NCI-H526 (cell line): ENCODE measurements at regions not wholly inside any gene's neighbourhood (a gene's known extent, or its start where the extent isn't known, plus 50 kb on each side); places are given as distances from the start of the nearest gene placed in this dataset.
"Not testable (repeated sequence)": the region's sequence is repeated elsewhere in the genome, so short reads cannot be mapped to it uniquely, and the experiment has no call there.

Experiments used
- DNase-seq, 2 experiments: peaks; one replicate each; lab custom pipeline; 2025; lab: John Stamatoyannopoulos, UW

DNA sequence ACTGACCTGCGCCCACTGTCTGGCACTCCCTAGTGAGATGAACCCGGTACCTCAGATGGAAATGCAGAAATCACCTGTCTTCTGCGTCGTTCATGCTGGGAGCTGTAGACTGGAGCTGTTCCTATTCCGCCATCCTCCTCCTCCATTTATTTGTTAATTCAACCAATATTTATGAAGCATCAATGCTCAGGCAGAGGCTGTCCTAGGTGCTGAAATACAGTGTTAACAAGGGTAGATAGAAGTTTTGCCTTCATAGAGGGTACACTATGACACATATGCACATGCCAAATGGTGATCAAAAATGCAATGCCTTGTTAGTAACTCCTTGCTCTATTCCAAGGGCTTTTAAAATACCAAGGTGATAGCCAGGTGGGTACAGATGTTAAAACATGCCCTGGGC lies 166.0 kb upstream of the CCL2 start:
- DNase-seq, result not testable (repeated sequence)

DNA sequence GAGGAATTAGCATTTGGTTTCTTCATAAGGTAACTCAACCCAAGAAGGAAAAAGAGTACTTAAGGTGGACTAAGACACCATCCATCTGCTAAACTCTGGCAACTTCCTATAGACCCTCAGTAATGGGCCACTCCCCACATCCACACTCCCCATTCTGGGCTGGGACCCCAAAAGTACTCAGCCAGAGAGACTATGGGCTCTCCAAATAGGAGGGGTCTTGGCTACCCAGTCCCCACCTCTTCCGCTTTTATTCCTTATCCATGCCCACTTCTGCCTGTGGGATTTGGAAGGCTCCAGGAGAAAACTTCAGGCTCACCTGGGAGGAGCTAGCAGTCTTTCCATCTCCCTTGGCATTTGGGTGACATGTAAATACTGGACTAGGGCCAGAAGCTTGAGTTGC lies 164.5 kb upstream of the CCL2 start:
- no peak for DNase-seq

DNA sequence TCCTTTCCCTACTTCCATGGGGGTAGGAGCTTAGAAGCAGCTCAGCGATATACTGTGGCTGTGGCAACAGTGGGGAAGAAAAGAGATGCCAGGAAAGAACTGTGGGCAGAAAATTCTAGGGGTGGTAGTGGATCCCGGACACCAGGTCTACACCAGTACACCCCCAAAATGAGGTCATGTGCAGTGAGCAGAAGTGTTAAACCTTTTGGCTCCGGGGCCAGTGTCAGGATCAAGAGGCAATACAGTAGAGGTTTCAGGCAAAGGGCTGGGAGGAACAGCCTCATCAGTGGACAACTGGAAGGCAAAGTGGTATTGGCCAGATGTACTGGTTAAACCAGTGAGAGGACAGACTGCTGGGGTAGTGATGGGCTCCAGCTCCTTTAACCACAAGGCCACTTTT lies 163.1 kb upstream of the CCL2 start:
- DNase-seq, result no peak

DNA sequence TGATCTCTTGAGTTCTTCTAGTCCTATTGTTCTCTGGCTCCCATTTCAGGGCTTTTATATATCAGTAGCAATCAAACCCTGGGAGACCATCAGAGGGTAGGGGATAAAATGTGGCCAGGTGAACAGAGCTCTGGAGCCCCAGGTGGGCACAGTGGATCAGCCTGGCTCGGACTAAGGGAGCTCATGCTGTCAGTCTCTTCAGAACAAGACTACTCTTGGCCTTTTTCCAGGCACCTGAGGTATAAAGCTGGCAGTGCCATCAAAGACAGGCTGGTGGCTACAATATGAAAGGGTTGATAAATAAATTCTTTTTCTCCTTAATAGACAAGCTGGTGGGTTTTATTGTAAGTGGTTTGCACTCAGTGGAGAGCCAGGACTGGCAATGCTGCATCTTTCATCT lies 160.0 kb upstream of the CCL2 start:
- no peak for DNase-seq

DNA sequence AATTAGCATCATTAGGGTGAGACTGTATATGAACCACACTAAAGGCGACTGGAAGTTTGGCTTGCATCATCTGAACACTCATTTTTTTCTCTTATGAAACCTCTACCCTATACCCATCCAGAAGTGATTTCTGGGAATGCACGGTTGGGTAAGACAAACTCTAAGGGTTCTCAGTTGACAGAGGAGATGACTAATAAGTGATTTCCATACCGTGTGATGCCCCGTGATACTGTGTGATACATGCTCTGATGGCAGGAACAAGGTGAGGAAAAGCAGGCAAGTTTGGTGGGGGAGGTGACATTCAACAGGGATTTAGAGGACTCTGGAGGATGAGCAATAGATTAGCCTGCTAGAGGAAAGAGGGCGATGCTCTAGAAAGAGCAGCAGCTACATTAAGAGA lies 156.4 kb upstream of the CCL2 start:
- no peak for DNase-seq

DNA sequence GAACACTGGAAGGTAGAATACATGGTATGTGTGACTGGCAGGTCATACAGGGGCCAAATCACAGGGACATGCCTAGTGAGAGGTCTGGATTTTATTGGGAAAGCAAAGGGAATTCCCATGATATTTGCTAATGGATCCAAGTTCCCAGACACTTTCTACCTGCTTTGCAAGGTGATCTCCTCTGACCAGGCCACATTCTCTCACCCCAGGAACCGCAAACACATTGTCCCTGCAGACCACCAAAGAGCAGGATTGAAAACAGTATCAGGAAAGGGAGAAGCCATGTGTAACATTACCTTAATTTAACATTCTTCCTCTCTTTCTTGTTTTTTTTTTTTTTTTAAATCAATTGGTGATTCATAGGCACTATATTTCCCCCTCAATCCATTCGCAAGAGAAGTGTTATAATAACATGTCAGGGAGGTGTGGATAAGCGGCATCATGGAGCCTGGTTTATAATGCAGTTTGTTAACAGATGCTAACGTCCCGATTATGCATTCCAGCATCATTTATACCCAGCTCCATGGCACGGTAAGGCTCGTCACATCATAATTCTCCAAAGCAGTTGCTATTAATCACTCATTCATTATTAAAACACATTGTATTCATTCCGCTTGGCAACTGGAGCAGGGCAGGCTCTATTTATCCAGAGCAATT lies 155.1 kb upstream of the CCL2 start:
- DNase-seq, result no peak

DNA sequence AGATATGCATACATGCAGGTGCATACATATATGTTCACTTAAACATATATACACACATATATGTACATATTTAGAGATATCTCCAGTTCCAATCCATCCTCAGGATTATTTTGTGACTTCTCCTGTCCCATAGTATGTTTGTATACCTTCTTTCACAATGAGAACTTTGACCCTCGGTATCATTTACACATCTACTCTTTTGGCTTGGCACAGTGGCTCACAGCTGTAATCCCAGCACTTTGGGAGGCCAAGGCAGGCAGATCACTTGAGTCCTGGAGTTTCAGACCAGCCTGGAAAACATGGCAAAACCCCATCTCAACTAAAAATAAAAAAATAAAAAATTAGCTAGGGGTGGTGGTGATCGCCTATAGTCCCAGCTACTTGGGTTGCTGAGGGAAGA lies 148.1 kb upstream of the CCL2 start:
- no peak for DNase-seq

DNA sequence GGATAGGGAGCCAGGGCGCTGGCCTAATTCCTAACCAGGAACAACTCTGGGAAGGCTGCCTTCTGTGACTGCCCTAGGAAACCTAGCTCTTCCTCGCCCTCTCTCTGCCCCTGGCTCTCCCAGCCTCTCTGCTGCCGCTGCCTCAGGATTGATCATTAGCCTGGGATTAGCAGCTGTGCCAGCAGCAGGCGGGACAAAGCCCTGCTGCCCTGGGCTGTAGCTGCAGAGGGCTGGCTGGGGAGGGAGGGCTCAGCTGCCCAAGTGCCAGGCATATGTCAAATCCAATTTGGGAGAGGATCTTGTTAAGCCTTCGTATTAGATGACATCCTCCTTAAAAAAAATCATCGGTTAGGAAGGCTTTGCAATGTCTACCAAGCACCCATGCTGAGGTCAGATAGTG lies 144.8 kb upstream of the CCL2 start:
- no peak for DNase-seq

DNA sequence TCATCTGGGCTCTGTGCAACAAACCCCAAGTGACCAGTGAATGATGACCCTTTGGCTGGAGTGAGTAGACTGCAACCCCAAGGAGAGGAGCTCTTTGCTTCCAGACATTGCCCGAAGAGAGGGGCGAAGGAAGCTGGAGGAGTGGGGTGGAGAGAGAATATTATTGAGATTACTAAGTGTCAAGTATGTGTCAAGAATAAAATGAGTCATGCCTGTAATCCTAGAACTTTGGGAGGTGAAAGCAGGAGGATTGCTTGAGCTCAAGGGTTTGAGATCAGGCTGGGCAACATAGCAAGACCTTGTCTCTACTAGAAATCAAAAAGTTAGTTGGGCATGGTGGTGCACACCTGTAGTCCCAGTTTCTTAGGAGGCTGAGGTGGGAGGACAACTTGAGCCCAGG lies 142.0 kb upstream of the CCL2 start:
- no peak for DNase-seq

DNA sequence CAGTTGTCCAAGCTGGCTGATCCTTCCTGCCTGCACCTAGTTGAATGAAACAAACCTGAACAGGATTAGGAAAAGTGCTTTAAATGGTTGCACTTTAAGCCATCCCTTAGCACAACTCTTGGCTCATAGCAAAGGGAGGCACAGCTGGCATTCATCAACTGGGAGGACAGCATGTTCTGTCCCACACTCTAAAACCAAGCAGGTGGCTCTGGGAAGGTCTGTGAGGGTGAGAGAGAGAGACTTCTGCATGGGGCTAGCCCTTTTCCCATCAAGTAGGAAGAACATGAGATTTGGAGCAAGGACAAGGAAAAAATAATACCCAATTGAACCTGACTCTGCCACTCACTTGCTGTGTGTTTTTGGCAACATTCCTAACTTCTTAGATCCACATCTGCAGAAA lies 140.9 kb upstream of the CCL2 start:
- DNase-seq, result no peak

DNA sequence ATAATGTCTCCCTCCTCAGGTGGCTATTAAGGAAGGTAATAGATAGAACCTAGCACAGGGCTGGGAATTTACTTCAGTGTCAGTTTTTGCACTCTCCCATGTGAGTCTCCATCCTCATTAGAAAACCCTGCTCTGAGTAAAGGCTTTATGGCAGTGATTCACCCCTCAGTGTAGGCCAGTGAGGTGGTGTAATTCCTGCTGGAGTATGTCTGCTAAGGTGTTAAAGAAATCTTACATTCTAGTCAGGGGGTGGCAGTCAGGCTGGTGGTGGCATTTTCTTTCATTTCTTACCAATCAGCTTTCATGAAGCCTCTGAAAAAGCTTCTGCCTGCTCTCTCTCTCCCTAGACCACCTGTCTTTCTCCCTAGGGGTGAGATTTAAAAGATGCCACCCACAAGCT lies 138.8 kb upstream of the CCL2 start:
- no peak for DNase-seq

DNA sequence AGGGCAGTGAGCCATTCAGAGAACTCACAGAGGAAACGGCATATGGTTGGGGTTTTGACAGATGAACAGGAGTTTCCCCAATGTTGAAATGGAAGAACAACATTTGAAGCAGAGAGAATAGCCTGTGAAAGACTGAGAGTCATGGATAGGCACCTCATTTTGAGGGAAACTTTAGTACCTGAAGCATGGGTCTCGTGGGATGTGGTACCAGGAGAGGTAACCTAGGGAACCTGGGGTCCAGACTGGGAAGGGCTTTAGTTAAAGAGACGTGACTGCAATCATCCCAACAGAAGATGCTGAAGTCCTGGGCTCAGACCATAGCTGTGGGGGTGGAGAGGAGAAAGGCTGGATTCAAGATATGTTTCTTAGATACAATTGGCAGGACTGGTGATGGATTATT lies 137.8 kb upstream of the CCL2 start:
- DNase-seq, result no peak

DNA sequence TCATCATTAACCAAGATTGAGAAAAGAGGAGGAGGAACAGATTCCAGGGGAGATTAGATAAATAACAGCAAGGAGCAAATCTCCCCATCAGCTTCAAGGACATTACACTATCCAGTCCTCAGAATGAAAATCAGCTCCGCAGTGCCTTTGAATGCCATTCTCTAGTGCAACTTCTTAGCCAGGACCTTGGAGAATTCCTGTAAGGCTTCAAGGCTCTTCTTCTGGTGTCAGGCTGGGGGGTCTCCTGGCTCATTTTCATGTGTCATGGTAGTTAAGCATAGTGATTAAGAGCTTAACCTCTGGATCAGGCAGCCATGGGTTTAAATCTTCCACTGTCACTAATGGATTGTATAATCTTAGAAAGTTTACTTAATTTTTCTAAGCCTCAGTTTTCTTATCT lies 137.3 kb upstream of the CCL2 start:
- DNase-seq, result no peak

DNA sequence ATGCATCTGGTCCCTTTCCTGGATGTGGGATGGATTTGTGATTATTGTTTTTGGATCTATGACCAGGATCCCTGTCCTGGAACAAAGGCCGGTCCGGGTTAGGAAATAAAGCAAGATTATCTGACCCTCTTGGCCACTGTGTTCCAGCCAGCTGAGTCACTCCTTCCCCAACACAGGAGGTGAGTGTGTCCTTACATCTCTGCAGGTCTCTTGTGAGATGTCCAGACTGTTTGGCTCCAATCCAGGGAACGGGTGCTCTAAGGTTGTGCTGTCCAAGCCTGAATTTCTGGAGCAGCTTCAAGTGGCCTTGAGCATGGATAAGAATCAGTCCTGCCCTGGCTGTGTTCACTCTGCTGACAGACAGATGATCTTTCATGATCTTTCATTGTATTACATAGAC lies 136.5 kb upstream of the CCL2 start:
- DNase-seq, result no peak

DNA sequence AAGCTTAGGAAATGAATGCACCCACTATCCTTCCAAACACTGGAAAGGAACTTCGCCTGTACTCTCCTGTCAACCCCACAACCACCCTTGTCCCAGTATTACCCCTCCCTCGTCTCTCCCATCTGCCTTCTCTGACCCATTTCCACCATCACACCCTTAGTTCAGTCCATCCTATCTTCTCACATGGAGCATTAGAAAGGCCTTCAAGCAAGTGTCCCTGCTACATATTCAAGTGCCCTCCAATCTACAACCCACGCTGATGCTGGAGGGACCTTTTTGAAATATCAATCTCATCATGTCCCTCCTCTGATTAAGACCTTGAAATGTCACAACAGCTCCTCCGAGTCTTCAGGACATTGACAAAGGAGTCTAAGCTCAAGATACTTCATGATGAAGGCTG lies 133.8 kb upstream of the CCL2 start:
- no peak for DNase-seq

DNA sequence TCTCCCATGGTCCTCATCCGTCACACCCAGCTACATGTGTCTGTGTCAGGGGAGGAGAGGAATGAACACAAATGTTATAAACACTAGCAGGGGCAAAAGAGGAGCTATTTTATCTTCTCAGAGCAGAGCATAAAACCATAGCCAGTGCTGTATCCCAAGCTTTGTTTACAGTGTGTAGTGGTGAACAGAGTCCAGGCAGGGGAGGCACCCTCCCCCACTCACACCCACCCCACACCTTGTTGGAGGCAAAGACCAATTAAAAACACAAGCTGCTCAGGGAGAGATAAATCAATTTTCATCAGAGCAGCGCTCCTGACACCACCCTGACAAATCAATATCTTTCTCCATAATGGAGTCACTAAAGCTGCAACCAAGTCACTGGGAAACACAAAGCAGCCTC lies 132.6 kb upstream of the CCL2 start:
- DNase-seq, result no peak

DNA sequence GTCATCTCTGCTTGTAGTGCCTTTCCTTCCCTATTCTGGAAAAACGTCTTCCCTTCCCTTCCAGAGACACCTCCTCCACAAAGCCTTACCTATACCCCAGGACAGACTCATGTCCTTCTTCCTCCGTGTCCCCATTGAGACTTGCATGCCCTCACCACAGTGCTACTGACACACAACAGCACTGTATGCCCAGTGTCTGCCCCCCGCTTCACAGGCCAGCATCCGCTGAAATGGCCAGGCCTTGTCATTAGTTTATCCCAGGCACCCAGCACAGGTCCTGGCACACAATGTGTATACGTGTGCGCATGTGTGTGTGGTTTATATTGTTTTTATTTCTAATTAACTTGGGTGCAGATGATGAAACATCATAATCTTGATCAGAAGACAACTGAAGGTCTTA lies 130.1 kb upstream of the CCL2 start:
- no peak for DNase-seq

DNA sequence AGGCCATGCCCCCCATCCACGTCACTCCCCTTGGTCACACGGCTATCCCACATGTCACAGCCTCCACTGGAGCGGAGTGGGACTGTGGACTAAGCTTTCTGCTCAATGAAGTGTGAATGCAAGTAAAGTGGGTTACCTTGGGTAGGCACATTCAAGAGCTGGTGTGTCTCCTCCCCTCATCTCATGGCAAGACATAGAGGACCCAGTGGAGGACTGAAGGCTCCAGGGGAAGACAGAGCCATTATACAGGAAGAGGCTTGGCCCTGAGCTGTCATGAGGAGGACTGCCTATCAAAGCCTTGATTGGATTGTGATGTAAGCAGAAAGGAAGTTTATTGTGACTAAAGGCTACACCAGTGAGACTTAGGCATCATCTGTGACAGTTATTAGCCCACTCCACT lies 129.2 kb upstream of the CCL2 start:
- DNase-seq, result no peak

DNA sequence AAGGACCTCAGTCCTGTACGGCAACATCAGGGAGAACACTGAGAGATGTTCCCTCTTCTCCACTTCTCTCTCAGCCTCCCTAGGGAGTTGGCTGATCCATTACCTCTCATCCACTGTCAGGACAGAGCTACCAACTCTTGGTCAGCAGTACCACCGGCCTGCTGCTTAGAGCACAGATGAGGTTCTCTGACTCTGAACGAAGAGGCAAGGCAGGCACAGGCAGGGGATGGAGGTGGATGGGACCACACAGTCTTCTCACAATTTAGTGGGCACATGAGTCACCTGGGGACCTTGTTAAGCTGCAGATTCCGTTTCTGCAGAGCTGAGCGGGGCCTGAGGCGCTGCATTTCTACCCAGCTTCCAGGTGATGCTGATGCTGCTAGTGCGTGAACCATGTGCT lies 128.6 kb upstream of the CCL2 start:
- no peak for DNase-seq

DNA sequence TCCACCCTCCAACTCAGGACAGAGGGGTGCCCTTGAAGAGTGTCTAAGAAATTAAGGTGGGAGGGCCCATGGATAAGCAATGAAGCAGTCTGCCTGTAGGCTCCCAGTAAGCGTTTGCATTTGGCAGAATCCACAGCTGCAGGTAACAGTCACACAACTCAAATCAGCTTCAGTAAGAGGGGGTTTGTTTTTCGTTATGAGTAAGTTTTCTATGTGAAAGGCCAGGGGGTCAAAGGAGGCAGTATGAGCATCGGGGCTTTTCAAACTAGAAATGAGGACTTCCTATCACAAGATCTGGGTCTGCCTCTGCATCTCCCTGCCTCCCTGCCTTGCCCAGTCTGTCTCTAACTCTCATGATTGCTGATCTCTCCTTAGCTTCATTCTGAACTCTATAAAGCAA lies 128.1 kb upstream of the CCL2 start:
- DNase-seq, result no peak

DNA sequence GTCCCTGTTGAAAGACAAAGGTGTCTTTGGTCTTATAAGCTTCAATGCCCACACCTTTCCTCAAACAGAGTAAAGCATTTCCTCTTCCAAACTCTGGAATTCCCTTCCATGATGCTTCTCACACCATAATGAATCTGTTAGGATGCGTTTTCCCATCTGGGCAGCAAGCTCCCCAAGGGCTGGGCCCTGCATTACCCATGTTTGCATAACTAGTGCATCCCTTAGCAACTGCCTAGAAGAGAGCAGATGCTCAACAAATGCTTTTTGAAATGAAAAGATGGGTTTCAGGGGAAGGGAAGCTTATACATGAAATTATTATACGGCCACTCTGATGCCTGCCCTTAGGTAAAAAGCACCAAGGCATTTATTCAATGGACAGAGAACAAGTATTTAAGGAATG lies 124.5 kb upstream of the CCL2 start:
- DNase-seq, result no peak

DNA sequence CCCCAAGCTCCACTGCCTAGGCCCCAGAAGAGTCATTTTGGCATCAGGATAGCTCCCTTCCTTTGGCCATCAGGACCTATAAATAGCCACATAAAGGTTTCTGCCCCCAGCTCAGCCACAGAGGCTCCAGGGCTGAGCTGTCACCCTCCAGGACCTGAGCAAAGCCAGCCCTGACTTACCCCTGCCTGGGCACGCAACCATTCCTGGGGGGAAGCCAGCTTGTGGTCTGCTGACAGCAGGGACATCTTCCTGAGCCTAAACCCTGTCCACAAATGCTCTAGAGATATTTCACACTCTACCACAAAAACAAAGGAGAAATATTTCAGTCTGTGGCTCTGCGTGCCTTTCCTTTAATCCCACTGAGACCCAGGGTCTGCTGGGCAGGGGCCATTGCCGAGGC lies 123.7 kb upstream of the CCL2 start:
- DNase-seq, result no peak

DNA sequence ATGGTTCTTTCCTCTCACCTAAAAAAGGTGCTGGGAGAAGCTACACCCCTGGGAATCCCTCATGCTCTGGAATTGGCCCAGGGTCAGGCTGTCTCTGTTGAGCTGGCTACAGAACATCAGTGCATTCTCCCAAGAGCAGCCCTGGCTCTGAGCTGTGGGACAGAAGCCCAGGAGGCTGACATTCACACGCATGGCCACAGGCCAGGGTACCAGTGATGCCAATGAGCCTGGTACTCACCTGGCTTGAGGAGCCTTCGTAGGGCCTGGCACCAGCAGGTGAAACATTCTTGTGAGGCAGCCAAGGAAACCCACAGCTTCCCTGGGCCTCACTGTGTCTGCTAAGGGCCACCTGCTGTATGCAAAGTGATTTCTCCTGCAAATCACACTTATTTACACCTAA lies 121.7 kb upstream of the CCL2 start:
- DNase-seq, result no peak

DNA sequence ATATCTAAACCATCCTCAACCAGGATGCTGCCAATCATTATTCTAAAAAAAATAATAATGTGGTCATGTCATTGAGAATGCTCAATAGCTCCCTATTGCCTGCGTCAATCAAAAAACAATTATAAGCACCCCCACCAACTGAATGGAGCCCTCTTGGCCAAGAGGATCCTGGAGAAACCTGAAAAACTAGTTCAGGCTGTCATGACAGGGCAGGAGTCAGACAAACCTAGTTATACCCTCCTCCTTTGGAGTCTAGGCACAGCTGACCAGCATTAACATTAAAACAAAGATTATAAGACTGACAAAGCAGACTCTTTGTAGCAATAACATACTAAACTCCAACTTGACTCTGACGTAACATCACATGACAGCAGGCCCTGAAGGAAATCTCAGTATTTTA lies 119.2 kb upstream of the CCL2 start:
- peak in 1 of 2 experiments; percentile 23 for DNase-seq

DNA sequence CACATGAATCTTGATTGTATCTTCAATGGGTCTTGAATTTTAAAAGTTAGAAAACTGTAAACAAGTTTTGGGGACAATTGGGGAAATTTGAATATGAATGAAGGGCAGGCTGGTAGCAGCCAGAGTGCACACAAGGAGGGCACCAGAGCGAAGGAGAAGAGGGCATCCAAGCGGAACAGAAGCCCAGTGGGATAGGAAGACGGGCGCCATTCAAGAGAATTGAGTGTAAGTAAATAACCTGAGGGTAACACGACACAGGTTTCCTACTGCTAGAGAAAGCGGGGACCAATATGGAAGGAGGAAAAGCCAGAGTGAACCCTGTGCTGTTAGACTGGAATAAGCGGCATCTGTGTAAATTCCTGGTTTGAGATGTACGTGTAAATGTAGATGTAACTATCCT lies 115.1 kb upstream of the CCL2 start:
- peak in 1 of 2 experiments; percentile 13 for DNase-seq
